Psoas muscle (tissue), 7 donors: ENCODE measurements at regions not wholly inside any gene's neighbourhood (a gene's known extent, or its start where the extent isn't known, plus 50 kb on each side); places are given as distances from the start of the nearest gene placed in this dataset.

Experiments used
- ATAC-seq, 4 donors: fragments of 200-7000 bp; cut with Tn5 transposase; one replicate each; pipeline ENCODE4 v1.9.1; 2020; ENCODE audit warnings: moderate library complexity in 3 of 4, mild to moderate bottlenecking in 2 of 4
- DNase-seq, 2 donors: peaks; one replicate each; pipeline ENCODE4 v3.0.0-alpha.2; 2020
- H3K27ac ChIP-seq: fragments of 200-600 bp; one replicate; pipeline ENCODE4 v1.8.0; 2022
- H3K27me3 ChIP-seq, 3 donors: fragments of 200-600 bp in 1 of 3; one replicate each; pipeline versions ENCODE4 v1.6.1 to v1.8.0; 2013 to 2022; ENCODE audit warnings: low read length in 2 of 3, mild to moderate bottlenecking in 2 of 3, moderate library complexity in 1 of 3; ENCODE audit not compliant: insufficient read depth in 3 of 3
- H3K36me3 ChIP-seq, 2 donors: fragments of 200-600 bp in 1 of 2; one replicate each; pipeline versions ENCODE4 v1.6.1 to v1.8.0; 2013 to 2022; ENCODE audit warnings: low read depth in 1 of 2, mild to moderate bottlenecking in 1 of 2, moderate library complexity in 1 of 2; ENCODE audit not compliant: insufficient read depth in 1 of 2
- H3K4me1 ChIP-seq: fragments of 200-600 bp; one replicate; pipeline ENCODE4 v1.8.0; 2022
- H3K4me3 ChIP-seq: fragments of 200-600 bp; one replicate; pipeline ENCODE4 v1.8.0; 2022; ENCODE audit warnings: mild to moderate bottlenecking
- H3K9me3 ChIP-seq: fragments of 200-600 bp; one replicate; pipeline ENCODE4 v1.8.0; 2022
- WGBS, 3 donors: extraction: QIAGEN DNeasy Blood & Tissue Kit; methylation state at CpG; one replicate each; pipeline versions ENCODE4 v1.1.6 to v1.1.7; 2013; 5-methylcytosine and 5-hydroxymethylcytosine counted together
- intact Hi-C, 2 donors: fragments of 100-400 bp; cut with DNase I; formaldehyde crosslinking; loops; one replicate each; pipeline versions ENCODE4 v1.11.0 to v1.14.2; 2022
- TF ChIP-seq, protein P1 (sequence below): fragments of 200-600 bp; IDR thresholded peaks from one replicate; pipeline ENCODE4 v1.8.0; 2022; ENCODE audit warnings: antibody characterized with exemption
- donor health status: healthy with polysubstance abuse.
- donor health status: DM: no; HTN: no; CAD: no; lungs with moderate emphysema.
- donor health status: Bipolar disorder and iron deficiency.
- donor health status: healthy.
- donor health status: DM: yes; HTN: yes; CAD: no.
- donor health status: DM: no; HTN: no; CAD: no.
- donor health status: DM: yes; HTN: yes; CAD: no.

DNA sequence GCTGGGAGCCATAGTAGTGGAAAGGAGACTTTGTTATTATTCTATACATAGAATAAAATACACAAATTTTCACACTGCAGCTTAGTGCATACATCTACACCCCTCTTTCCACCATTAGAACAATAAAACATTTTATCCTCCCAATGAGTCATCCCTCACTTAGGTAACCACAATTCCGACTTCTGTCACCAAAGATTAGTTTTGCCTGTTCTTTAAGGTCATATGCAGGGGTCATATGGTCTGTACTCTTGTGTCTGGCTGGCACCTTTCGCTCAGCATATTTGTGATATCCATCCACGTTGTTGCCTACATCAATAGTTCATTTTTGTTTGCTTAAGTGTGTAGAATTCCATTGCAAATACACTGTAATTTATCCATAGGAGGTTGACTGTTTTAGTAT lies 399.4 kb downstream of the SHQ1 start:
- Histone ChIP-seq H3K4me3 (no peak overlapping the region), H3K4me1 (peaks cover 23% of the 10 kb centered on the region), H3K9me3 (no peaks in the 10 kb centered on the region), H3K27me3 (no peaks in the 10 kb centered on the region), H3K27ac (no peak overlapping the region), H3K36me3 (no peaks in the 10 kb centered on the region)
- DNase-seq: no peak
- intact Hi-C loops: loop anchor here in 1 of 2 donors (5.0 kb wide), 1 partner anchor 33 kb away; no protein-coding TSS in a partner anchor
- TF ChIP-seq, protein P1, sequence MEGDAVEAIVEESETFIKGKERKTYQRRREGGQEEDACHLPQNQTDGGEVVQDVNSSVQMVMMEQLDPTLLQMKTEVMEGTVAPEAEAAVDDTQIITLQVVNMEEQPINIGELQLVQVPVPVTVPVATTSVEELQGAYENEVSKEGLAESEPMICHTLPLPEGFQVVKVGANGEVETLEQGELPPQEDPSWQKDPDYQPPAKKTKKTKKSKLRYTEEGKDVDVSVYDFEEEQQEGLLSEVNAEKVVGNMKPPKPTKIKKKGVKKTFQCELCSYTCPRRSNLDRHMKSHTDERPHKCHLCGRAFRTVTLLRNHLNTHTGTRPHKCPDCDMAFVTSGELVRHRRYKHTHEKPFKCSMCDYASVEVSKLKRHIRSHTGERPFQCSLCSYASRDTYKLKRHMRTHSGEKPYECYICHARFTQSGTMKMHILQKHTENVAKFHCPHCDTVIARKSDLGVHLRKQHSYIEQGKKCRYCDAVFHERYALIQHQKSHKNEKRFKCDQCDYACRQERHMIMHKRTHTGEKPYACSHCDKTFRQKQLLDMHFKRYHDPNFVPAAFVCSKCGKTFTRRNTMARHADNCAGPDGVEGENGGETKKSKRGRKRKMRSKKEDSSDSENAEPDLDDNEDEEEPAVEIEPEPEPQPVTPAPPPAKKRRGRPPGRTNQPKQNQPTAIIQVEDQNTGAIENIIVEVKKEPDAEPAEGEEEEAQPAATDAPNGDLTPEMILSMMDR: no peak
- ATAC-seq: no peak
- WGBS, 3 donors: 87 to 92% (median 89%) methylated on average over 3 of the region's 3 CpGs

DNA sequence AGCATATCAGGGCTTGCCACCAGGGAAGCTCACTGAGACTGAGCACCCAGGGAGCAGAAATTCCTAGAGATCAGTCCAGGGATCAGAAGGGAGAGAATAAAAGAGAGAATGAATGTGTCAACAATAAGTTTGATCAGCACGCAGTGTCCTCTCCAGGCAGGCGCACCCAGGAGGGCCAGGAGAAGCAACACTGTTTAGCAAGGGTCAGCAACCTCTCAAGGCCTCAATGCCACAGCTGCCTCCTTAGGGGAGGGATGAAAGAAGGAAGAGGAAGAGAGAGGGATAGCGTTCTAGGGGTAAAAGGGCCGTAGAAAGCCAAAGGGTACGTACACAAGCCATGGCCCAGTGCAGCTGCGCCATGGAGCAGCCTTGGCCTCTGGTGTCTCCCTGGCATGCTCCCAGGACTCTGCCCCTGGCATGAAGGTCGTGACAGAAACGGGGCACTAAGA lies 399.8 kb downstream of the SHQ1 start:
- no peaks in the 10 kb centered on the region for H3K27me3 ChIP-seq
- H3K27ac ChIP-seq: no peak overlapping the region
- DNase-seq (peak in 1 of 2 donors; percentile 17), ATAC-seq (no peak)
- intact Hi-C loops: loop anchor here in 1 of 2 donors (5.0 kb wide), 1 partner anchor 34 kb away; no protein-coding TSS in a partner anchor
- H3K4me1 ChIP-seq: peaks cover 24% of the 10 kb centered on the region
- WGBS, 3 donors: 74 to 84% (median 77%) methylated on average over 8 of the region's 8 CpGs
- H3K36me3 ChIP-seq: no peaks in the 10 kb centered on the region
- no peaks in the 10 kb centered on the region for H3K9me3 ChIP-seq
- TF ChIP-seq, protein P1: no peak
- no peak overlapping the region for H3K4me3 ChIP-seq

DNA sequence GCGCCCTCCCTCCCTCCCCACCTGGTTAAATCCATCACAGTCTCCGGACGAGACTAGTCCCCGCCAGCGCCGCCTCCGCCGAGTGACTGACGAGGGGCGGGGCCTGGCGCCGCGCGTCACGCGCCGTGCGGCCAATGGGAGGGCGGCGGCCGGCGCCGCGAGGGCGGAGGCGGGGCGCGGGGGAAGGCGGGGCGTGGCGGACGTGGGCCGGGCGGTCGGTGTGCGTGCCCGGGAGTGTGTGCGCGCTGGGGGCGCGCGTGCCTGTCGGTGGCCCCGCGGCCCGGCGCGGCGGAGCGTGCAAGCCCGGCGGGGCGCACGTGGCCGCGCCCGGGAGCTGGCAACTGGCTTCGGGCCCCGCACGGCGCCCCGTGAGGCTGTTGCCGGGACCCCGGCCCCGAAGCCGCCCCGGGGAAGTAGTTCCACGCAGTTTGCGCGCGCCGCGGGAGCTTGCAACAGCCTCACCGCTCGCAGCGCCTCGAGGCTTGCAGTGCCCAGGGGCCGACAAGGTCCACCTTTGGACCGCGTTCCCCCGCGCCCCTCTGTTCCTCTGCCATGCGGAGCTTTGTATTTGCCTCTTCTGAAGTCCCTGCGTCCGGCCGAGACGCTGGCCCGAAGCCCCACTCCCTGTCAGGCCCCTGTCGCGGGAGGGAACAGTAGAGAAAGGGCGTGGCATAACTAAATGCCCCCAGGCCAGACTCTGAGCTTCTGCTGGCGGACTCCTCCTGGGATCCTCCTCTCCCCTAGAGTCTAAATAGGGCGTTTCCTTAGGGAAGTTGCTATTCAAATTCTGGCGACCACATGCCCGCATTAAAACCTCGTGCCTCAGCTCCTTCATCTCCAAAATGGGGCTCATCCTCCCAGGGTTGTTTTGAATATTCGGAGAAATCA lies 400.9 kb downstream of the SHQ1 start:
- 8 to 15% (median 10%) methylated on average over 43 to 97 of the region's 97 CpGs for WGBS, 3 donors
- TF ChIP-seq, protein P1: no peak
- Histone ChIP-seq H3K9me3 (no peaks in the 10 kb centered on the region), H3K4me1 (peaks cover 24% of the 10 kb centered on the region), H3K4me3 (peak overlapping the region; percentile 85), H3K36me3 (no peaks in the 10 kb centered on the region), H3K27me3 (no peaks in the 10 kb centered on the region), H3K27ac (peak overlapping the region; percentile 85)
- intact Hi-C loops: loop anchor here in 1 of 2 donors (5.0 kb wide), 1 partner anchor 35 kb away; no protein-coding TSS in a partner anchor
- DNase-seq (peak; percentile 94 to 97), ATAC-seq (peak; percentile 96 to 99 (median 98))

DNA sequence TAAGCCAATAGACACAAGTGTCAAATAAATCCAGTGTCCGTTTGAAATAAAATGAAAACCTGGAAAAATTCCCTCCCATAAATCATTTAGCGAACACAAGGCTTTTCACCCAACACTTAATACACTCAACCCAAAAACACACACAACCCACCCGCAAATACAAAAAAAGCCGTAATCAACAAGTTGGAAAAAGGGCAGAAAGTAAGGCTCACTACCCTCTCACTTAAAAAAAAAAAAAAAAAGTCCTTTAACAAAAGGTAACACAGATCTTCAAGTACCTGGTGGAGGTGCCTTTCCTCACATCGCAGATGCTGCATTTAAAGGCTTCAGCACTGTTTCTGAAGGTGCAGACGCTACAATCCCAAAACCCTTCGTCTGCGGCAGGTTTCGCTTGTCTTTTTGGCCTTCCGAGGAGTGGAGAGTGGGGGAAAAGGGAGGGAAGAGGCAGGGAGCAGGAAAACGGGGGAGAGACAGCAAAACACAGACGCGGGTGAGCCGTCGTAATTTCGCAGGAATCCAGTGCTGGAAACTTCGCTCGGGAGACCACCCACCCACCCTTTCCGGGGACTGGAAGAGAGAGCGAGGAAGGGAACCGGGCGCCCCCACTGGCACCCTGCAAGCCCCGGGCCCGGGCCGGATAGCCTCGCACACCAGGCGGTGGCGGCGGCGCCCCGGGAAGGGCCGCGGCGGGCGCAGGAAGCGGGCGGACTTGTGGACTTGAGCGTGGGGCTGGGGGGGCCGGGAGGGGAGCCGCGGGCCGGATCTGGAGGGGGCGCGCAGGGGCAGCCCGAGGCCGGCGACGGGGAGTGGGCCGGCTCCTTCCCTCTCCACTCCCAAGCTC lies 401.8 kb downstream of the SHQ1 start, which contains the start of gene RYBP:
TSS of gene RYBP (minus strand) at position 404 of the 841 bp plus-strand sequence.
- Histone ChIP-seq H3K27ac (peak within 1 kb of the TSS; percentile 85), H3K36me3 (no peaks in the 10 kb centered on the region), H3K9me3 (no peaks in the 10 kb centered on the region), H3K4me1 (peaks cover 27% of the 10 kb centered on the region), H3K27me3 (no peaks in the 10 kb centered on the region), H3K4me3 (peak within 1 kb of the TSS; percentile 85)
- intact Hi-C loops: loop anchor here in 1 of 2 donors (5.0 kb wide), 1 partner anchor 36 kb away; no protein-coding TSS in a partner anchor
- TF ChIP-seq, protein P1: peak; percentile 8
- no peak for DNase-seq
- peak; percentile 61 to 81 (median 66) for ATAC-seq
- WGBS, 3 donors: 1 to 2% (median 1%) methylated on average over 36 to 49 of the region's 49 CpGs
